Heart right ventricle (tissue), 16 donors: ENCODE measurements at regions not wholly inside any gene's neighbourhood (a gene's known extent, or its start where the extent isn't known, plus 50 kb on each side); places are given as distances from the start of the nearest gene placed in this dataset.

Experiments used
- ATAC-seq, 8 donors: fragments of 200-7000 bp; cut with Tn5 transposase; one replicate each; pipeline ENCODE4 v1.9.1; 2020; ENCODE audit warnings: mild to moderate bottlenecking in 8 of 8, moderate library complexity in 8 of 8, moderate number of reproducible peaks in 1 of 8
- DNase-seq, 2 donors: peaks; one replicate each; pipeline ENCODE4 v3.0.0-alpha.2; 2020
- H3K27ac ChIP-seq, 10 donors: fragments of 200-600 bp; sonication (generic) in 2 of 10; one replicate each; pipeline versions ENCODE4 v1.5.0 to v1.8.0; 2020 to 2022; ENCODE audit warnings: mild to moderate bottlenecking in 3 of 10
- H3K27me3 ChIP-seq, 7 donors: fragments of 200-600 bp; one replicate each; pipeline ENCODE4 v1.8.0; 2021 to 2022; ENCODE audit warnings: mild to moderate bottlenecking in 2 of 7
- H3K36me3 ChIP-seq, 9 donors: fragments of 200-600 bp; sonication (generic) in 1 of 9; one replicate each; pipeline versions ENCODE4 v1.5.0 to v1.8.0; 2020 to 2022; ENCODE audit warnings: mild to moderate bottlenecking in 2 of 9
- H3K4me1 ChIP-seq, 9 donors: fragments of 200-600 bp; sonication (generic) in 1 of 9; one replicate each; pipeline versions ENCODE4 v1.5.0 to v1.8.0; 2020 to 2022; ENCODE audit warnings: mild to moderate bottlenecking in 4 of 9
- H3K4me3 ChIP-seq, 10 donors: fragments of 200-600 bp; sonication (generic) in 2 of 10; one replicate each; pipeline versions ENCODE4 v1.5.0 to v1.8.0; 2020 to 2022; ENCODE audit warnings: mild to moderate bottlenecking in 7 of 10, moderate library complexity in 2 of 10
- H3K9me3 ChIP-seq, 11 donors: fragments of 200-600 bp in 10 of 11; sonication (generic) in 2 of 11; one replicate each; pipeline versions ENCODE4 v1.5.0 to v1.8.0; 2013 to 2022; ENCODE audit warnings: mild to moderate bottlenecking in 2 of 11, control low read depth in 1 of 11, moderate library complexity in 1 of 11
- CTCF ChIP-seq, 9 donors: fragments of 200-600 bp; sonication (generic) in 2 of 9; IDR thresholded peaks; one replicate each; pipeline versions ENCODE4 v1.5.0 to v1.8.0; 2021 to 2022; ENCODE audit warnings: antibody characterized with exemption in 9 of 9, mild to moderate bottlenecking in 5 of 9, moderate library complexity in 1 of 9
- WGBS, 2 donors: extraction: QIAGEN DNeasy Blood & Tissue Kit; methylation state at CpG; one replicate each; pipeline ENCODE4 v1.1.7; 2013; ENCODE audit warnings: inconsistent platforms in 1 of 2; 5-methylcytosine and 5-hydroxymethylcytosine counted together
- intact Hi-C, 10 donors: fragments of 100-400 bp; cut with DNase I; formaldehyde crosslinking; loops; one replicate each; pipeline versions ENCODE4 v1.11.1 to v1.14.2; 2022
- donor health status: Arrhythmogenic right ventricular cardiomyopathy.
- donor health status: ischemic (EF 13 %, LVEDD 7.1; RV severe dilation, severe dysfunction).
- donor health status: healthy with polysubstance abuse.
- donor health status: DM: no; HTN: yes; CAD: no.
- donor health status: DM: no; HTN: no; CAD: no.
- donor health status: ischemic (EF 25% LVEDD 6.9; RV normal size, moderate dysfunction).
- donor health status: ischemic (EF 25% LVEDD 5.7; RV mildly dilated, moderate dysfunction).
- donor health status: healthy.
- donor health status: DM: yes; HTN: yes; CAD: no.
- donor health status: Ischemic cardiomyopathy.
- donor health status: ischemic (EF 35%, LVEDD 5.7; RV mildly dilated, moderate dysfunction).
- donor health status: nonischemic (EF 11% LVEDD 7.7; RV severe dilation, severe dysfunction).
- donor health status: DM: yes; HTN: yes; CAD: no.
- donor health status: PGD.
- donor health status: ischemic (EF 29% LVEDD 5.4; RV normal size, mild dysfunction).
- donor health status: nonischemic (EF 23%, LVEDD 6.1; RV moderate dilation, normal function).

- no peak overlapping the region for H3K27ac ChIP-seq
- no peaks in the 10 kb centered on the region for H3K36me3 ChIP-seq
- H3K27me3 ChIP-seq: no peaks in the 10 kb centered on the region
- ATAC-seq: peak in 2 of 8 donors; percentile 51 to 65
- no peak for TF ChIP-seq CTCF (IDR thresholded peaks at IDR 0.05)
- WGBS, 2 donors: 38 to 44% methylated on average over 1 of the region's 1 CpG
- peaks cover 0 to 8% (median 0%) of the 10 kb centered on the region in 9 donors for H3K4me1 ChIP-seq
- no peaks in the 10 kb centered on the region for H3K9me3 ChIP-seq
- intact Hi-C loops: loop anchor here in 1 of 10 donors (5.0 kb wide), 1 partner anchor 87 kb away; no protein-coding TSS in a partner anchor
- no peak overlapping the region for H3K4me3 ChIP-seq
- DNase-seq: no peak
Measured at GRCh38 chr7:115844857-115845256, 185.7 kb downstream of the TFEC start.

GRCh38 chr7:115840702-115841101, 189.9 kb downstream of the TFEC start:
- Histone ChIP-seq H3K9me3 (no peaks in the 10 kb centered on the region), H3K27ac (no peak overlapping the region), H3K36me3 (no peaks in the 10 kb centered on the region), H3K4me1 (peaks cover 0 to 8% (median 0%) of the 10 kb centered on the region in 9 donors), H3K27me3 (no peaks in the 10 kb centered on the region), H3K4me3 (no peak overlapping the region)
- no peak for TF ChIP-seq CTCF (IDR thresholded peaks at IDR 0.05)
- intact Hi-C loops: no loop called here
- 19 to 20% methylated on average over 3 of the region's 3 CpGs for WGBS, 2 donors
- ATAC-seq: no peak
- no peak for DNase-seq

GRCh38 chr7:115838829-115839228, 191.7 kb downstream of the TFEC start:
- H3K4me1 ChIP-seq: no peaks in the 10 kb centered on the region
- ATAC-seq (no peak), DNase-seq (no peak)
- H3K36me3 ChIP-seq: no peaks in the 10 kb centered on the region
- H3K27me3 ChIP-seq: no peaks in the 10 kb centered on the region
- H3K4me3 ChIP-seq: no peak overlapping the region
- intact Hi-C loops: no loop called here
- H3K9me3 ChIP-seq: no peaks in the 10 kb centered on the region
- H3K27ac ChIP-seq: no peak overlapping the region
- no peak for TF ChIP-seq CTCF (IDR thresholded peaks at IDR 0.05)

- intact Hi-C loops: no loop called here
- Histone ChIP-seq H3K9me3 (no peaks in the 10 kb centered on the region), H3K27me3 (no peaks in the 10 kb centered on the region), H3K4me1 (no peaks in the 10 kb centered on the region), H3K27ac (no peak overlapping the region), H3K36me3 (no peaks in the 10 kb centered on the region), H3K4me3 (no peak overlapping the region)
- TF ChIP-seq CTCF (IDR thresholded peaks at IDR 0.05): no peak
- 62 to 70% methylated on average over 1 of the region's 1 CpG for WGBS, 2 donors
- DNase-seq: no peak
- no peak for ATAC-seq
Measured at GRCh38 chr7:115831371-115831770, 199.2 kb downstream of the TFEC start.
